GM19397 (cell line): ENCODE measurements at regions not wholly inside any gene's neighbourhood (a gene's known extent, or its start where the extent isn't known, plus 50 kb on each side); places are given as distances from the start of the nearest gene placed in this dataset.
"Not testable (repeated sequence)": the region's sequence is repeated elsewhere in the genome, so short reads cannot be mapped to it uniquely, and the experiment has no call there.

Experiments
- ATAC-seq: cut with Tn5 transposase; IDR thresholded peaks from one replicate; pipeline ENCODE4 v1.9.1; 2021; ENCODE audit warnings: mild to moderate bottlenecking, moderate library complexity; ENCODE audit not compliant: unreplicated experiment

- no peak for ATAC-seq
These were observed 207.5 kb upstream of the ST6GAL2 start for GRCh38 chr2:107093426-107093957.

- no peak for ATAC-seq
These were observed 208.6 kb upstream of the ST6GAL2 start for GRCh38 chr2:107094450-107094986.

- ATAC-seq, result no peak
These were observed 216.2 kb upstream of the ST6GAL2 start for GRCh38 chr2:107102176-107102575.

- ATAC-seq, result no peak
These were observed 221.4 kb upstream of the ST6GAL2 start for GRCh38 chr2:107107351-107107750.

GRCh38 chr2:107108556-107108955, 222.6 kb upstream of the ST6GAL2 start:
- ATAC-seq, result no peak

- ATAC-seq, result no peak
These were observed 225.7 kb upstream of the ST6GAL2 start for GRCh38 chr2:107111623-107112022.

- no peak for ATAC-seq
These were observed 226.6 kb upstream of the ST6GAL2 start for GRCh38 chr2:107112561-107112960.

- ATAC-seq, result no peak
These were observed 242.4 kb upstream of the ST6GAL2 start for GRCh38 chr2:107128381-107128780.

- ATAC-seq, result peak; percentile 98
These were observed 246.1 kb upstream of the ST6GAL2 start for GRCh38 chr2:107132070-107132469.

GRCh38 chr2:107132746-107133145, 246.8 kb upstream of the ST6GAL2 start:
- no peak for ATAC-seq

- ATAC-seq, result no peak
These were observed 247.4 kb upstream of the ST6GAL2 start for GRCh38 chr2:107133412-107133811.

GRCh38 chr2:107136733-107137132, 250.8 kb upstream of the ST6GAL2 start:
- no peak for ATAC-seq

- ATAC-seq, result no peak
These were observed 251.7 kb upstream of the ST6GAL2 start for GRCh38 chr2:107137706-107138105.

GRCh38 chr2:107146181-107146580, 260.2 kb upstream of the ST6GAL2 start:
- no peak for ATAC-seq

- not testable (repeated sequence) for ATAC-seq
These were observed 260.7 kb upstream of the ST6GAL2 start for GRCh38 chr2:107146645-107147044.

- ATAC-seq, result no peak
These were observed 262.1 kb upstream of the ST6GAL2 start for GRCh38 chr2:107148055-107148454.

GRCh38 chr2:107148496-107148895, 262.5 kb upstream of the ST6GAL2 start:
- ATAC-seq, result no peak

- ATAC-seq, result no peak
These were observed 274.8 kb upstream of the ST6GAL2 start for GRCh38 chr2:107160640-107161239.

GRCh38 chr2:107168141-107168540, 282.2 kb upstream of the ST6GAL2 start:
- ATAC-seq, result no peak

GRCh38 chr2:107174171-107174570, 288.2 kb upstream of the ST6GAL2 start:
- no peak for ATAC-seq

GRCh38 chr2:107182981-107183380, 297.0 kb upstream of the ST6GAL2 start:
- ATAC-seq, result no peak

- no peak for ATAC-seq
These were observed 301.9 kb upstream of the ST6GAL2 start for GRCh38 chr2:107187870-107188269.

- no peak for ATAC-seq
These were observed 309.7 kb upstream of the ST6GAL2 start for GRCh38 chr2:107195631-107196030.
